Stimulated activated CD4-positive, alpha-beta T cell treated with anti-CD3 and anti-CD28 coated beads, Interleukin-15, amount 100 ng/mL, for 48 hours (primary cell): ENCODE measurements at regions not wholly inside any gene's neighbourhood (a gene's known extent, or its start where the extent isn't known, plus 50 kb on each side); places are given as distances from the start of the nearest gene placed in this dataset.

Source experiments
- DNase-seq, 2 donors: peaks; one replicate each; pipeline ENCODE4 v3.0.0-alpha.2; 2020; ENCODE audit warnings: low read depth in 2 of 2

- no peak for DNase-seq
Observed at GRCh38 chr16:35497399-35497798, 2038.0 kb downstream of the TP53TG3F start.

- no peak for DNase-seq
Observed at GRCh38 chr16:35506018-35506897, 2046.8 kb downstream of the TP53TG3F start.

GRCh38 chr16:35506898-35507194 is 2047.4 kb downstream of the TP53TG3F start:
- no peak for DNase-seq

- no peak for DNase-seq
Observed at GRCh38 chr16:35510701-35511100, 2051.3 kb downstream of the TP53TG3F start.

GRCh38 chr16:35516551-35516950 is 2057.1 kb downstream of the TP53TG3F start:
- DNase-seq: no peak

- DNase-seq: no peak
Observed at GRCh38 chr16:35516971-35517370, 2057.6 kb downstream of the TP53TG3F start.

GRCh38 chr16:35523991-35524390 is 2064.6 kb downstream of the TP53TG3F start:
- DNase-seq: no peak

- no peak for DNase-seq
Observed at GRCh38 chr16:35525979-35526590, 2066.7 kb downstream of the TP53TG3F start.

GRCh38 chr16:35532576-35532975 is 2073.2 kb downstream of the TP53TG3F start:
- no peak for DNase-seq

- no peak for DNase-seq
Observed at GRCh38 chr16:35533683-35534082, 2074.3 kb downstream of the TP53TG3F start.

GRCh38 chr16:35543486-35543885 is 2084.1 kb downstream of the TP53TG3F start:
- DNase-seq: no peak

GRCh38 chr16:35552763-35553162 is 2093.4 kb downstream of the TP53TG3F start:
- no peak for DNase-seq

GRCh38 chr16:35557731-35558130 is 2098.3 kb downstream of the TP53TG3F start:
- no peak for DNase-seq

- no peak for DNase-seq
Observed at GRCh38 chr16:35559911-35560636, 2100.7 kb downstream of the TP53TG3F start.

GRCh38 chr16:35560637-35560984 is 2101.2 kb downstream of the TP53TG3F start:
- DNase-seq: no peak

- DNase-seq: no peak
Observed at GRCh38 chr16:35561346-35561745, 2101.9 kb downstream of the TP53TG3F start.

GRCh38 chr16:35562471-35562870 is 2103.1 kb downstream of the TP53TG3F start:
- no peak for DNase-seq

GRCh38 chr16:35562919-35563318 is 2103.5 kb downstream of the TP53TG3F start:
- no peak for DNase-seq

- no peak for DNase-seq
Observed at GRCh38 chr16:35564148-35564547, 2104.7 kb downstream of the TP53TG3F start.

- DNase-seq: no peak
Observed at GRCh38 chr16:35564889-35565288, 2105.5 kb downstream of the TP53TG3F start.

- no peak for DNase-seq
Observed at GRCh38 chr16:35565626-35566025, 2106.2 kb downstream of the TP53TG3F start.

GRCh38 chr16:35569413-35569812 is 2110.0 kb downstream of the TP53TG3F start:
- DNase-seq: no peak

GRCh38 chr16:35570946-35571345 is 2111.5 kb downstream of the TP53TG3F start:
- no peak for DNase-seq
